ENCODE measurements at regions not wholly inside any gene's neighbourhood (a gene's known extent, or its start where the extent isn't known, plus 50 kb on each side); places are given as distances from the start of the nearest gene placed in this dataset.

DNA sequence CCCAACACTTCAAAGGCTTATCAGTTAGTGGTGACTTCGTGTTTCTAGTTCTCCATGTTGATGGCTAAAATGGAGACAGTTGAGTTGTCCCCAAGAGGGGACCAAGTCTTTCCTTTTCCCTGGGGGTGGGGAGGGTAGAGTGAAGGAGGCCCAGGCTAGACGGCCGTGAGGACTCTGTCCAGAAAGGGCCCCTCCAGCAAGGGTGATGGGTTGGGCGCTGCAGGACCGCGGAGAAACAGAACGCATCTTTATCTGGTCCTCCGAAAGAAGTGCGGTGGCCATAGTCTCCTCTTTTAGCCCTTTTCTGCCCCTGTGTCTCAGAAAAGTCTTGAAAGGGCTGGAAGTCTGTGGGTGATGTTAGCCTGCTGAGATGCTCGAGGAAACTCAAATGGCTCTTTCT, 153.2 kb downstream of the GLI2 start:
- TF ChIP-seq TAF1 (IDR thresholded peaks at IDR 0.05; ENCODE audit: low read depth) (no peak), CEBPB (IDR thresholded peaks at IDR 0.05) (no peak), ZBTB7A (IDR thresholded peaks at IDR 0.05; ENCODE audit: low read depth) (no peak)
